ENCODE measurements at regions not wholly inside any gene's neighbourhood (a gene's known extent, or its start where the extent isn't known, plus 50 kb on each side); places are given as distances from the start of the nearest gene placed in this dataset.

DNA sequence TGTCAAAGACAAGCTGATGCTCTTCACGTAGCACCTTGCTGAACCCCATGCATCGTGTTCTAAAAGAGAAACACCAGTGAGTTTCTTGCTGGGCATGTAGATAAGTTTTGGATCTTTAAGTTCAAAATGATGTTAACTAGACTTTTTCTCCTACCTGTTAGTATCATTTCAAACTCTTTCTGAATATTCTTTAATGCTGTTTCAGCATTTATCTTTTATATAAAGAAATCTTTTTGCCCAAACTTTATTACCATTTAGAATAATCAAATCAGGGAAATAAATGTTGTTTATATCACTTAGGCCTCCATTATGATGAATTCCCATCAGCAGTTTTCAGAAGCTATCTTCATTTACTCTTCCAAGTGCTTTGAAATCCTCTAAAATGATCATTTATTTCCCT lies 542.8 kb downstream of the CDH10 start:
- TF ChIP-seq TOX (CRISPR knock-in tag; IDR thresholded peaks at IDR 0.05; ENCODE audit: borderline replicate concordance), result no peak
- TF ChIP-seq RARB (CRISPR knock-in tag; IDR thresholded peaks at IDR 0.05), result no peak
- no peak for TF ChIP-seq ZFP3 (CRISPR knock-in tag; IDR thresholded peaks at IDR 0.05)
- TF ChIP-seq ZFP30 (CRISPR knock-in tag; IDR thresholded peaks at IDR 0.05), result no peak
- TF ChIP-seq TCF4 (CRISPR knock-in tag; IDR thresholded peaks at IDR 0.05; ENCODE audit: borderline replicate concordance), result no peak
- no peak for TF ChIP-seq CSDC2 (CRISPR knock-in tag; IDR thresholded peaks at IDR 0.05)

All from SK-N-SH treated with all-trans-retinoic acid at 6 μM for 48 hours (cell line).